ENCODE measurements at regions not wholly inside any gene's neighbourhood (a gene's known extent, or its start where the extent isn't known, plus 50 kb on each side); places are given as distances from the start of the nearest gene placed in this dataset.

- H3K9me3 Mint-ChIP-seq (ENCODE audit: unreplicated experiment) = peaks cover 7% of the 10 kb centered on the region
- CTCF ChIA-PET = no interaction called here
- H3K4me3 Mint-ChIP-seq (ENCODE audit: unreplicated experiment) = no peak overlapping the region
- H3K36me3 Mint-ChIP-seq (ENCODE audit: insufficient read depth, unreplicated experiment) = no peaks in the 10 kb centered on the region
- intact Hi-C loops (cut with micrococcal nuclease) = no loop called here
- TF ChIP-seq CTCF (IDR thresholded peaks at IDR 0.05; ENCODE audit: unreplicated experiment) = no peak
- H3K4me1 Mint-ChIP-seq (ENCODE audit: insufficient read depth, unreplicated experiment) = no peaks in the 10 kb centered on the region
- no peak for DNase-seq (ENCODE audit: unreplicated experiment)
- POLR2A ChIA-PET = interaction anchor here (0.7 kb wide), 1 partner anchor 63 kb away, joined by 3 read pairs; no protein-coding TSS in a partner anchor
- H3K27me3 Mint-ChIP-seq (ENCODE audit: insufficient read depth, unreplicated experiment) = no peaks in the 10 kb centered on the region
- no TSS peak for BruUV-seq (replicated peaks)
- H3K27ac Mint-ChIP-seq (ENCODE audit: low read depth, unreplicated experiment) = no peak overlapping the region
These were observed 122.9 kb downstream of the HINT1 start for GRCh38 chr5:131042021-131042789.

GRCh38 chr5:131023498-131023865 is 141.6 kb downstream of the HINT1 start:
- no peak overlapping the region for H3K4me3 Mint-ChIP-seq (ENCODE audit: unreplicated experiment)
- intact Hi-C loops (cut with micrococcal nuclease) = no loop called here
- no peaks in the 10 kb centered on the region for H3K9me3 Mint-ChIP-seq (ENCODE audit: unreplicated experiment)
- H3K36me3 Mint-ChIP-seq (ENCODE audit: insufficient read depth, unreplicated experiment) = no peaks in the 10 kb centered on the region
- peaks cover 11% of the 10 kb centered on the region for H3K4me1 Mint-ChIP-seq (ENCODE audit: insufficient read depth, unreplicated experiment)
- no peak for DNase-seq (ENCODE audit: unreplicated experiment)
- ChIA-PET CTCF (interaction anchor here (0.6 to 1.2 kb wide), 5 partner anchors 34 to 464 kb away, joined by 3 to 4 read pairs (median 4); no protein-coding TSS in a partner anchor), POLR2A (no interaction called here)
- no TSS peak for BruUV-seq (replicated peaks)
- H3K27ac Mint-ChIP-seq (ENCODE audit: low read depth, unreplicated experiment) = no peak overlapping the region
- TF ChIP-seq CTCF (IDR thresholded peaks at IDR 0.05; ENCODE audit: unreplicated experiment) = no peak
- no peaks in the 10 kb centered on the region for H3K27me3 Mint-ChIP-seq (ENCODE audit: insufficient read depth, unreplicated experiment)

- no peak for DNase-seq (ENCODE audit: unreplicated experiment)
- no peak for TF ChIP-seq CTCF (IDR thresholded peaks at IDR 0.05; ENCODE audit: unreplicated experiment)
- Mint-ChIP-seq H3K4me3 (ENCODE audit: unreplicated experiment) (no peak overlapping the region), H3K4me1 (ENCODE audit: insufficient read depth, unreplicated experiment) (peaks cover 11% of the 10 kb centered on the region), H3K27me3 (ENCODE audit: insufficient read depth, unreplicated experiment) (no peaks in the 10 kb centered on the region), H3K36me3 (ENCODE audit: insufficient read depth, unreplicated experiment) (no peaks in the 10 kb centered on the region), H3K27ac (ENCODE audit: low read depth, unreplicated experiment) (no peak overlapping the region), H3K9me3 (ENCODE audit: unreplicated experiment) (no peaks in the 10 kb centered on the region)
- no TSS peak for BruUV-seq (replicated peaks)
- ChIA-PET POLR2A (no interaction called here), CTCF (interaction anchor here (0.6 to 0.7 kb wide), 3 partner anchors 110 to 464 kb away, joined by 3 to 4 read pairs (median 4); no protein-coding TSS in a partner anchor)
- intact Hi-C loops (cut with micrococcal nuclease) = no loop called here
These were observed 142.1 kb downstream of the HINT1 start for GRCh38 chr5:131022811-131023497.

- ChIA-PET POLR2A (interaction anchor here (0.7 kb wide), 1 partner anchor 761 kb away, joined by 3 read pairs; no protein-coding TSS in a partner anchor), CTCF (no interaction called here)
- H3K36me3 Mint-ChIP-seq (ENCODE audit: insufficient read depth, unreplicated experiment) = no peaks in the 10 kb centered on the region
- DNase-seq (ENCODE audit: unreplicated experiment) = no peak
- H3K4me3 Mint-ChIP-seq (ENCODE audit: unreplicated experiment) = no peak overlapping the region
- no peak overlapping the region for H3K27ac Mint-ChIP-seq (ENCODE audit: low read depth, unreplicated experiment)
- TF ChIP-seq CTCF (IDR thresholded peaks at IDR 0.05; ENCODE audit: unreplicated experiment) = no peak
- BruUV-seq (replicated peaks) = no TSS peak
- H3K9me3 Mint-ChIP-seq (ENCODE audit: unreplicated experiment) = peaks cover 7% of the 10 kb centered on the region
- H3K27me3 Mint-ChIP-seq (ENCODE audit: insufficient read depth, unreplicated experiment) = no peaks in the 10 kb centered on the region
- intact Hi-C loops (cut with micrococcal nuclease) = no loop called here
- H3K4me1 Mint-ChIP-seq (ENCODE audit: insufficient read depth, unreplicated experiment) = peaks cover 11% of the 10 kb centered on the region
These were observed 143.4 kb downstream of the HINT1 start for GRCh38 chr5:131021646-131022045.
